Spleen (tissue), 7 donors: ENCODE measurements at regions not wholly inside any gene's neighbourhood (a gene's known extent, or its start where the extent isn't known, plus 50 kb on each side); places are given as distances from the start of the nearest gene placed in this dataset.

Experiments
- CTCF ChIP-seq, 11 experiments: fragments of 200-600 bp in 7 of 11; fragments of 450-650 bp in 4 of 11; sonication (generic) in 4 of 11; IDR thresholded peaks in 8 of 11; conservative IDR thresholded peaks in 3 of 11; 1 replicate in 7 of 11; 2 replicates in 4 of 11; pipeline versions ENCODE4 v1.4.0 to v1.8.0; 2016 to 2021; ENCODE audit warnings: antibody characterized with exemption in 11 of 11, inconsistent platforms in 4 of 11, mild to moderate bottlenecking in 1 of 11
- POLR2AphosphoS5 ChIP-seq, 3 donors: sonication (generic); formaldehyde crosslinking; IDR thresholded peaks; one replicate each; pipeline ENCODE4 v1.5.1; 2017; ENCODE audit warnings: antibody characterized with exemption in 3 of 3
- donor health status: DM: no; HTN: no; CAD: no; lungs with moderate emphysema.
- donor health status: DM: no; HTN: no; CAD: no.
- donor health status: DM: no; HTN: no; CAD: no.

DNA sequence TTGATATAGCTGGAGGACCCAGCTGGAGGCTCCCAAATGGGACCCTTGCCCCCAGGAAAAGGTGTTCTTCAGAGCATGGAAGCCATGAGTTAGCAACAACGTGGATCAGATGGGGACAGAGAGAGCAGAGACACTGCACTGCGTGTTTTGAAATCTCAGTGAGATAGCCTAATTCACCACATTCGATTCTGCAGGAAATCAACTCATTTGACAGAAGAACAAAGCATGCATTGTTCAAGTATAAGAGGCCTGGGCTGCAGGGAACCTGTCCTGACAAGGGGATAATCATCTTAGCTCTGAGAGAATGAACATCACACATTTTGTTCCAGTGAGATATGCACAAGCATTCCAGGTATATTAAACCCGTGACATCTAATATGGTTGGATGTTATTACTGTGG is 450.2 kb downstream of the CDH26 start:
- TF ChIP-seq CTCF (IDR thresholded peaks at IDR 0.05 in 8 of 11, conservative IDR thresholded peaks at IDR 0.05 in 3 of 11) = no peak
- no peak for TF ChIP-seq POLR2AphosphoS5 (IDR thresholded peaks at IDR 0.05)
